NCI-H187 (cell line): ENCODE measurements at regions not wholly inside any gene's neighbourhood (a gene's known extent, or its start where the extent isn't known, plus 50 kb on each side); places are given as distances from the start of the nearest gene placed in this dataset.
"Not testable (repeated sequence)": the region's sequence is repeated elsewhere in the genome, so short reads cannot be mapped to it uniquely, and the experiment has no call there.

Source experiments
- DNase-seq, 2 experiments: peaks; one replicate each; lab custom pipeline; 2025; lab: John Stamatoyannopoulos, UW

- DNase-seq: no peak
These were observed 984.1 kb downstream of the PLOD2 start for GRCh38 chr3:145176907-145177306.

DNA sequence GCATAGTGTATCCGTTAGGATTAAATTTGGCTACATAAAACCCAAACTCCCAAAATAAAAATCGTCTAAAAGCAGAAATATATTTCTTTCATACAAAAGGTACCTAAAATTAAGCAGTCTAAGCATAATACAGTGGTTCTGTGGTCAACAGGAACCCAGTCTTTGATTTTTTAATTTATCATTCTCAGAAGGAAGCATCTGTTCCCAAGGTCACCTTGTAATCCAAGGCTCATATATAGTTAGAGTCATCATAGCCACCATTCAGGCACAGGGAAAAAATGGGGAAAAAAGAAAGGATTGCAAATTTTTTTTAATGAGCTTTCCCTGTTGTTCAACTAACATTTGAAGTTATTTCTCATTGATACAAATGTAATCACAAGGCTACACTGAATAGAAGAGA lies 983.2 kb downstream of the PLOD2 start:
- DNase-seq: no peak

- DNase-seq: no peak
These were observed 978.6 kb downstream of the PLOD2 start for GRCh38 chr3:145182196-145182911.

- DNase-seq: no peak
These were observed 977.7 kb downstream of the PLOD2 start for GRCh38 chr3:145183261-145183660.

GRCh38 chr3:145188079-145188770 lies 972.8 kb downstream of the PLOD2 start:
- DNase-seq: no peak

DNA sequence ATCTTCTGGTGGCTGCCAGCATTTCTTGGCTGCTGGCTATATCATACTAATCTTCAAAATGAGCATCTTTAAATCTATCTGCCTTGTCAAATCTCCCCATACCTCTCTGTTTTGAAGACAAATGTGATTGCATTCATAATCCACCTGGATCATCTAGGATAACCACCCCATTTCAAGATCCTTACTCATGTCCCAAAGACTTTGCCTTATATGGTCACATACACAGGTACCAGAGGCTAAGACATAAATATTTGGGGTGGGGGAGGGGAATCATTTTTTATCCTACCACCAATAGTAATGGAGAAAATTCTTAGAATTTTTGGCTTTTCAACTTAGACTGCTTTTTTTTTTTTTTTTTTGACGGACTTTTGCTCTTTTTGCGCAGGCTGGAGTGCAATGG lies 970.8 kb downstream of the PLOD2 start:
- DNase-seq: no peak

- no peak for DNase-seq
These were observed 970.2 kb downstream of the PLOD2 start for GRCh38 chr3:145190761-145191160.

DNA sequence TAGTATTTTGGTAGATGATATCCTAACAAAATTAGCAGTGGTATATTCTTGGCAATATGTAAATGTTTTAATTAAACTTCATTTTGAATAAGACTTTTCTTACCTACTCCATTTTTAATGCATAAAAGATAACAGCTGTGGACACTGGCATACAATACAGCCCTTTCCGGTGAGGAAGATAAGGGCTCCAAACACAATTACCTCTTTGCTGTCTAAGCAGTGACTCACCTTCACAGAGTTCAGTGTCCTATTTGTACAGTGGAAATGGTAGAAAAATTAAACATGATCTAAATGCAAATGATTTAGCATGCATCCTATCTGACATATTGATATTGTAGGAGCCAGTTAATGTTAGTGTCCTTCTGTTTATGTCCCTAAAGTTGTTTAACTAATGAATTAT lies 969.4 kb downstream of the PLOD2 start:
- DNase-seq: no peak

GRCh38 chr3:145197051-145197820 lies 963.7 kb downstream of the PLOD2 start:
- no peak for DNase-seq

DNA sequence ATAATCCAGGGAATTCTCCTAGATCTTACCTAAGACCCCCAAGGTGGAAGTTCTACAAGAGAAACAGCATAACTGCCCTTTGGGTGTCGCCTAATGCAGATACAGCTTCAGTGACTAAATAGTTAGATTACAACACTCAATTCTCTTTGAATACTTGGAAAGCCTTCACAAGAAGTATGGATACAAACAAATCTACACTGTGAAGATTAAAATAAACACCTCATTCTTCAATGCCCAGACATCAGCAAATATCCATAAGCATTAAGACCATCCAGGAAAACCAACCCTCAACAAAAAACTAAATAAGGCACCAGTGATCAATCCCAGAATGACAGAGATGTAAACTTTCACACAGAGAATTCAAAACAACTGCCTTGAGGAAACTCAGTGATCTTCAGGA lies 963.2 kb downstream of the PLOD2 start:
- DNase-seq: no peak

DNA sequence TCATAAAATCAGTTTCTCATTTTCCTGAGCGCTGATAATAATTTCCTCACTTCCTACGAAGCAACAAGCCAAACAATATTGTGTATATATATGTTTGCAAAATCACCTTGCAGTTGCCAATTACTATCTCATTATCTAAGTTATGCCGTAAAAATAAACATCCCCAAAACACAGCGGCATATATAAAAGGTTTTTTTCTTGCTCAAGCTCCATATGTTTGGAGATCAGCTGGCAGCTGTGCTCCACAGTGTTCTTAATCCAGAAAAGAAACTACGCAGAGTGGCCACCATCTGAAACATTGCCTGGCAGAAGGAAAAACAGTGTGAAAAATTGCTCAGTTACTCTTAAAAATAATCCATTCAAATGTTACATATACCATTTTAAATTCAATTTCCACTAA lies 951.4 kb downstream of the PLOD2 start:
- DNase-seq: no peak

DNA sequence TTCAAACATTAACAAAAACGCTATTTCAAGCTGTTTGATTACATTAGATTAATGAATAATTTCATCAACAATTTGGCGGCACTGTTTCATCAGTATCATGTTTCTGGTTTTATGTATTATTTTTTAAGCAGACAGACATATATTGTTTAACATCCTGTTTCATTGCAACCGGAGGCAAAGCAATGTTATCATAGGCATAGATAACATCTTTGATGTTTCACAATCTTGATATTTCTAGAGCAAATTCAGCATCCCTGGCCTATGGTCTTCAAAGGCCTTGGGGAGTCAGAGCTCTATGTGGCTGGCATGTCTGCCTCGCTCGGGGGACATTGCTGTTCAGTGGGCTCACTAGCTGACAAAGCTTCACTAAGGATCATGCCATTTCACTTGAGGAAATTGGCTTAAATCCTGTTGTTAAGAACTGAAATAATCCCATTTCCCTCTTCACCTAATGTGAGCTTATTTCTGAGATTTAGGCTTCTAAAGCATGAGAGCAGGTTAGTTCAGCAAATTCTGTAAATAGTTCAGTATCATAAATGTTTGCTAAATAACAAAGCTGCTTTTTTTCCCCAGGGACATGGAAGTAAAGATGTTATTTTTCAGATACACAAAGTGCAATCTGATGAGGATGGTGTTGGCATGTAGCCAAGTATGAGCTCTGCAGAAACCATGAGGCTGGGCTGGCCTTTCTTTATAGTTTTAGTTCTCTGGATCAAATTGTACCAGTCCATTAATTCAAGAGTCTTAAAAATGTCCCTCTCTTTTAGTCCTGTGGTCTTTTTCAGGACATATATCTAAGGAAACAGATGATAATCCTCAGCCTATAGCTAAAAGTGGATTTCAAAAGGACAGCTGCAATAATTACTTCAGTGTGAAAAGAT lies 941.4 kb downstream of the PLOD2 start:
- DNase-seq: no peak

DNA sequence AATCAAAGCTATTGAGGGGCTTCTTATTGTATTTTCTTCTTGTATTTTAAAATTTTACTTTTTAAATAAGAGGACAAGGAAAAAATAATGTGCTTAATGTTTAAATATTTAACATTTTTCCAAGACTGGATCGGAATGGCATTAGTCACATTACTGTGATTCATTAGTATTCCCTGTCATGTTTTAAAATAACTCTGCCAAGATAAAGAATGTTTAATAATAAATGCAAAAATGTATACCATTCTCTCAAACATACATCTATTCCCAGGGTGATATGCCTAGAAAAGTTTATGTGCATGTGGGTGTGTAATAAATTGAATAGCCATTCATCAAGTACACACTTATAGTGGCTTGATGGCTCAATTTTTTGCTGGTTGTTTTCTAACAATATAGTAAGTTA lies 936.1 kb downstream of the PLOD2 start:
- no peak for DNase-seq

DNA sequence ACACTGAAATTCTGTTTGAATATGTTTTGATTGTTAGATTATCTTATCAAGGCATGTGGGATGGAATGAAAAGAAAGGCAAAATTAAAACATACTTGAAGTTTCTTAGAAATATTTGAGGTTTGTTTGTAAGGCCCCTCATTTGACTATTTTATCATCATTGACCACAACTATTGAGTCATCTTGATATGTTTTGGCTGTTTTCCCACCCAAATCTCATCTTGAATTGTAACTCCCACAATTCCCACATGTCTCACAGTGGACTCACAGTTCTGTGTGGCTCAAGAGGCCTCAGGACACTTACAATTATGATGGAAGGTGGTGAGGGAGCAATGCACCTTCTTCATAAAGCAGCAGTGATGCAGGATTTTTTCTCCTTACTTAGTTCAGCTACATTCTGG lies 917.1 kb downstream of the PLOD2 start:
- no peak for DNase-seq

DNA sequence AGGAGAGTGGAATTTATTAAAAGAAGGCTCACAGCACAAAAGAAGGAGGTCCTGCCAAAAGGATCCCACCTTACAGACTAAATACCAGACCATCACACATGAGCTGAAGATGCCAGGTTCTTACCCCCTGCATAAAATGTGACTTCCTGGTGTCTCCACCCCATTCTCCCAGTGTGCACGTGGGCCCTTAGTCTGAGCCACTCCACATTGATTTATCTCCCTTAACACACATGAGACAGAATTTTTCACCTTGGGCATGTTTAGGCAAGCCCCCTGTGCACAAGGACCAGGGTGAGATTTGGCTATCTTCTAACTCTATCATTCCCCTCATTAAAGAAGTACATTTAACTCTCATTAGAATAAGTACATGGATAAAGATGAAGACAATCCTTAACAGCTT lies 916.7 kb downstream of the PLOD2 start:
- DNase-seq: no peak

DNA sequence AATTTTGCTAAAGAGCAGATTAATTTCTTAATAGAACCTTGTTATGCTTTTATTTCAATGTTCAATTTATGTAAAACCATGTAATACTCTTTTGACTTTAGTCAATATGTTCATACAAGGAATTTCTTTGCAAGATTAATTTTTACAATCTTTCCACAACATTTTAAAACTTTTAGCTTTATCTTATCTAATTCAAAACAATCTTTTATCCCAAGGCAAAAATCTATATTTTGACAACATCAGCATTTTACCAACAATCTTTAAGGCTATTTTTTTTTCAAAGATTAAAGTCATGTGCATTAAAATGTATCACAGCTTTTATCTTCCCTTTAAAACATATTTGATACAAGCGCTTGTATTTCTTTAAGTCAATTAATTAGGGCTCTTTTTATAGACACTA lies 914.7 kb downstream of the PLOD2 start:
- no peak for DNase-seq

DNA sequence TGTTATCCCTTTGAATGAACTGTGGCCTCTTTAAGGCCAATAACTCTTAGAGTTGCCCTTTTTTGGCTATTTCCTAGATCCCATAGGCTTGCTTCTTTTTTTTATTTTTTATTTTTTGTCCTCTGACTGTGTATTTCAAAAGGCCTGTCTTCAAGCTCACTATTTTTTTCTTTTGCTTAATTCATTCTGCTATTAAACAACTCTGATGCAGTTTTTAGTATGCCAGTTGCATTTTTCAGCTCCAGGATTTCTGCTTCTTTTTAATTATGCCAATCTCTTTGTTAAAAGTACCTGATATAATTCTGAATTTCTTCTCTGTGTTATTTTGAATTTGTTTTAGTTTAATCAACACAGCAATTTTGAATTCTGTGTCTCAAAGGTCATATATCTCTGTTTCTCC lies 912.1 kb downstream of the PLOD2 start:
- no peak for DNase-seq

- DNase-seq: no peak
These were observed 909.7 kb downstream of the PLOD2 start for GRCh38 chr3:145251311-145251710.

GRCh38 chr3:145257967-145258366 lies 903.0 kb downstream of the PLOD2 start:
- DNase-seq: not testable (repeated sequence)

DNA sequence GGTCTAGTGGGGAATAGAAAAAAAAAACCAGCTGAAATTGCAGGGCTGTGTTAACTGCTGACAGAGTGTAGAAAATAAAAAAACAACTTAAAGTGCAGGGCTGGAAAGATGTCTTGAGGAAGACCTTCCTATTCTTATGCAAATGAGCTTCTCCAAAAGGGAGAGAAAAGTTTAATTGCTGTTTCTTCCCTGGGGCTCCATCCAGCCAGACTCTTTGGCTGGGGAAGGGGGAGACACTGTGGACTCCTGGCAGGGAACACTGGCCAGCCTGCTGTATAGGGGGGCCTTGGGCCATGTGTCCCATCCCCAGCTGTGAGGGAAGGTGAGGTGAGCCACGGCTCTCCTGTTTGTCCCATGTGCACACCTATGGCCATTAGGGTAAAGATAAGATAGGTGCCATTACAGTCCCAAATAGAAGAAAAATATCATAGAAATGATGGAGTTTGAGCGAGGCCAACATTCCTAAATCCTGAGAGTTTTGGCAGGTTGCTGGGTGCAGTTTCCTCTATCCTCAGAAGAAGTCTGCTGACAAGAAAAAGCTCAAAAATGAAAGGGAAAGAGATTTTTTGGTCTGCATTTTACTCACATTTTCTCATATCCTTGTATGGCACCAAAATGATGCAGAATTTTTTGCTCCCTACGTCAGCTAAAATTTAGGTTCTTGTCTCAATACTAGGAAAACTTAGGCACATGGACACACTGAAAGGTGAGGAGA lies 901.7 kb downstream of the PLOD2 start:
- DNase-seq: no peak

- not testable (repeated sequence) for DNase-seq
These were observed 897.5 kb downstream of the PLOD2 start for GRCh38 chr3:145263458-145263857.
